Germinal center (tissue), 1 donor: ENCODE measurements at regions not wholly inside any gene's neighbourhood (a gene's known extent, or its start where the extent isn't known, plus 50 kb on each side); places are given as distances from the start of the nearest gene placed in this dataset.

ENCODE experiments used
- DNase-seq: peaks from one replicate; pipeline ENCODE4 v3.0.0; 2012; ENCODE audit warnings: mixed read lengths, low spot score

DNA sequence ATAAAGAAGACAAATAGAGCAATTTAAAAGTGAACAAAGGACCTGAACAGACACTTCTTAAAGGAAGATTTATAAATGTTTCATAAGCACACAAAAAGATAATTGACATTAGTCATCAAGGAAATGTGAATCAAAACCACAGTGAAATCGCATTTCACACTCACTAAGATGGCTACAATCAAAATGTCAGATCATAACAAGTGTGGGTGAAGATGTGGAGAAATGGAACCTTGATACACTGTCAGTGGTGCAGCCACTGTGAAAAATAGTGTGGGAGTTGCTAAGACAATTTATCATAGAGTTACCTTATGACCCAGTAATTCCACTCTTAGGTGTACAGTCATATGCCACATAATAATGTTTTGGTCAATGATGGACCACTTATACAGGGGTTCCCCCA is 54.5 kb upstream of the HTR4 start:
- DNase-seq = no peak

GRCh38 chr5:148711961-148712360 is 57.6 kb upstream of the HTR4 start:
- DNase-seq = no peak

GRCh38 chr5:148713735-148714508 is 59.6 kb upstream of the HTR4 start:
- DNase-seq = no peak

GRCh38 chr5:148716716-148717115 is 62.4 kb upstream of the HTR4 start:
- no peak for DNase-seq

- no peak for DNase-seq
Observed at GRCh38 chr5:148717668-148718067, 63.3 kb upstream of the HTR4 start.

DNA sequence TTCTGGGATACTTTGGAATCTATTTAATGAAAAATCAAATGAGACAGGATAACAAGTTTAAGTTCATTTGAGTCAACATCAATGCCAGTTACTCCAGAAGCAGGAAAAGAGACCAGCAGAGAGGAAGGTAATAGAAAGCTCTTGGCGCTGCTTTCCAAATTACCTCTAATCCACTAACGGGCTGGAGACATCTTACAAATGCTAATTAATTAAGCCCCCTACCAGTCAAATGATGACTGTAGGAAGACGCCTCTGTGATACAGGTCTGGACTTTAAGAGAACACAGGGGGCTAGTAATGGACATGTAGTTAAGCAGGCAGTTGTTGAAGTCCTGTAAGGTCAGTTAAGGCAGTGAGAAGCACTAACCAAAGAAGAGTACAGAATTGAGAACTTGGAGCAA is 65.3 kb upstream of the HTR4 start:
- no peak for DNase-seq

DNA sequence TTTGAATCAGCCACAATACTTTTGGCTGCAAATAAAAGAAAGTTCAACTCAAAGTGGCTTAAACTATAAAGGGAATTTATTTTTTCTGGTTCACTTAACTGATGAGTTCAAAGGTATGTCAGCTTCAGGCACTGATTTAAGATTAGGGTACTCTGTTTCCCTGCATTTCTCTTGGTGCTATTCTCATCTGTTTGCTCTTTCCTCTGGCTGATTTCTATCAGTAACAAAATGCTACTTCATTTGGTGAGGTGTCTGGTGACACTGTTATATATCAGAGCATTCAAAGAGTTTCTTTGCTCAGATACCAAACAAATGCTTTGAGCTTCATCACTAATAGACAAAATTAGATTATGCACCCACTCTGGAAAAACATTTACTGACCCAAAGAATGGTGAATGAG is 65.9 kb upstream of the HTR4 start:
- DNase-seq = no peak

- DNase-seq = no peak
Observed at GRCh38 chr5:148723143-148723542, 68.8 kb upstream of the HTR4 start.

DNA sequence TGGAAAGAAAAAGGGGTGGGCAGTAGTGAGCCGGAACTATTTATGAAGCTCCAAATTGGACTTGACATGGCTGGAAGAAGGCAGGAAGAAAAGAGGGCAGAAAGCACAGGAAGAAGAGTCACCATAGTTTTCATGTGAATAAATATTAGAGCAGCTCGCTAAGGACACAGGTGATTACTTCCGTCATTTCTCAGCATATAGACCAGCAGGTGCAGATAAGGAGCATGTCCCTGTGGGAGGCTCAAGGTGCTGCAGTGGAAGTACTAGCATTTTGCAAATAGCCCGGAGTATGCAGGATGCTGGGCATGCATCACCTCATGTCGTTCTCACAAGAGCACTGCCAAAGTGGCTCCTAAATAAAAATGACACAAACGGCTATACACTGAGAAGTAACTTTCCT is 71.3 kb upstream of the HTR4 start:
- no peak for DNase-seq

GRCh38 chr5:148729182-148729581 is 74.9 kb upstream of the HTR4 start:
- DNase-seq = no peak

DNA sequence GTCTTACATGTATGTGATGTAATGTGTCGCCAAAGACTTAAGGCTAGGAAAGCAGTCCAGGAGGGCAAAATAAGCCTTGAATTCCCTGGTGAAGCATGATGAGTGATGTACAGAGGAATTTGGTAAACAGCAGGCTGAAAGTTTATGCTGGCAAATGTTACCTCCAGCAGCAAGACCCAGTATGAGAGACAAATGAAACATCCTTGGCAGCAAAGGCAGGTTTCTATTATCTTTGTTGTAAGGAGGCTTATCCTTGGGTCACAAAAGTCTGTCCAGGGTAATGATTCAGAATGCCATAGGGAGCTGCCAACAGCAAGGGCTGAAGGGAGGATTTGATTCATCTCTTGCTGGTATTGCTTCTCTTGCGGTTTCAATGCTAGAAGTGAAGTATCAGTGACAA is 75.9 kb upstream of the HTR4 start:
- no peak for DNase-seq

DNA sequence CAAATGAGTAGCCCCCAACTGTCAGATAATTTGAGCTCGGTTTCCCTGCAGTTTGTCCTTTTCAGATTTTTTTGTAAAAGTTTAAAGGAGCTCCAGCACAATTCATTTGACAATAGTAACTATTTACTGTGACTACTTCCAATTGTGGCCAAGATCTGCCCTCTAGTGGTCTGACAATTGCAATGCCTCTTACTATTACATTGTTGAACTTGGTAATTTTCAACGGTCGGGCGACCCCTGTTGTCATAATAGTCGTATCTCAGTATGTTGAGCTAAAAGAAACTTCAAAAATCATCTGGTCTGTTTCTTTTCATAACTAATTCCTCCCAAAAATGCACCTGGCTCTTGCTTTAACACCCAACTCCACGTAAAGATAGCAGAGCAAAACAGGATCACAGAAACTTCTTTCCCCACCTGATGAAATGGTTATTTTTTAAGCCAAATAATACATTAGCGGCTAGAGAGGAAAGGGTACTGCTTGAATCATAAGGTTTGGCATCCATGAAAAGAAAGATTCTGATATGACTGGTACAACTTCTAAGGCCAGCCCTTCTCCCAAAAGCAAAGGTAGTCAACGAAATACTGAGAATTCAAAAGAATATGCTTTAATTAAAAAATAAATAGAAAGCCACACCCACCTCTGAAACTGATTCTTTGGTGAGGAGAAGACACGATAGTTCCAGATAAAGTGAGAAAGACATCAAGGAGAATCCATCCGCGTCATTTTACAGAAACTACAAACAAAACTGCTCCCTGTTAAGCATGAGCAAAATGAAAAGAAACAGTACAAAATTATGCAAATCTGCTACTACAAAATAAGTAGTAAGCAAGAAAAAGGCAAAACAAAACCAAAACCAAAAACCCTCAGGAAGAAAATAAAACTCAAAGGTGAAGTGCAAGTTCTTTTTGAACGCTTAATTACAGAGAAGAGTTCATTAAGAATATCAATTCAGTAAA is 76.9 kb upstream of the HTR4 start:
- peak; percentile 48 for DNase-seq

GRCh38 chr5:148732692-148733091 is 78.4 kb upstream of the HTR4 start:
- no peak for DNase-seq

- DNase-seq = no peak
Observed at GRCh38 chr5:148733601-148734438, 79.5 kb upstream of the HTR4 start.

GRCh38 chr5:148734518-148734917 is 80.2 kb upstream of the HTR4 start:
- DNase-seq = no peak

GRCh38 chr5:148735301-148735835 is 81.0 kb upstream of the HTR4 start:
- DNase-seq = no peak

GRCh38 chr5:148739023-148739422 is 84.7 kb upstream of the HTR4 start:
- no peak for DNase-seq

GRCh38 chr5:148739524-148739923 is 85.2 kb upstream of the HTR4 start:
- no peak for DNase-seq

DNA sequence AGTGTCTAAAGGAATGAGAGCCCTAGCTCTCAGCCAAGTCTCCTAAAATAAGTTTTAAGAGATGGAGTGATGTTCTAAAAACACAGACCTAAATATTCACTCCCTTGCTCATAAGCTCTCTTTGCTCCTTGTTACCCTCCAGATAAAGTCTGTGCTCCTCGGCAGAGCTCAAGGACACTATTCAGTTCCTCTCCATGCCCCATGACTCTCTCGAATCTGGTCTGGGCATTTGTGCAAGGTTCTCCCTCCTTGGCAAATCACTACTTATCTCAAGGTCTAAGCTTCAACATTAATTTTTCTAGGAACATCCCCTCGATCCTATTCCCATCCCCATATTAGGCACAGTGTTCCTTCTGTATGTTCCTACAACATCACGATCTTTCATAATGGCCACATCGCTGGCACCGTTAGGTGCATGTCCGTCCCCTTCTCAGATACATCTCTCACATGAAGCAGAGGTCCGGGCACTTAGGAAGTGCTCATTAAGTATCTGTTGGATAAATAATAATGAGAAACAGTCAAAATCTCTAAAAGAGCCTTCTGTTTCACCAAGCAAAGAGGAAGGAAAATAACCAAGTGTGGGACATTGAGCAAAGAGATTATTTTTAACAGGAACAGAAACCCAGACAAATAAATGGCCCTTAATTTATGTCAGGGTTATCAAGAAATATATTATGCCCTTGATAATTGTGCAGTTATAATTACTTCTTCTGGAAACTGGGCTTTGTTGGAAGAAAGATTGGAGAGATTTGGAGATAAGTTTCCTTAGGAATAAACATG is 85.9 kb upstream of the HTR4 start:
- no peak for DNase-seq

- peak; percentile 36 for DNase-seq
Observed at GRCh38 chr5:148740966-148741742, 85.3 kb upstream of the ADRB2 start.
